GM19328 (cell line): ENCODE measurements at regions not wholly inside any gene's neighbourhood (a gene's known extent, or its start where the extent isn't known, plus 50 kb on each side); places are given as distances from the start of the nearest gene placed in this dataset.

ENCODE experiments used
- ATAC-seq: cut with Tn5 transposase; IDR thresholded peaks from one replicate; pipeline ENCODE4 v1.9.1; 2021; ENCODE audit warnings: mild to moderate bottlenecking, moderate library complexity; ENCODE audit not compliant: unreplicated experiment

GRCh38 chr9:109830545-109830944, 50.5 kb downstream of the PALM2AKAP2 start:
- ATAC-seq: no peak

DNA sequence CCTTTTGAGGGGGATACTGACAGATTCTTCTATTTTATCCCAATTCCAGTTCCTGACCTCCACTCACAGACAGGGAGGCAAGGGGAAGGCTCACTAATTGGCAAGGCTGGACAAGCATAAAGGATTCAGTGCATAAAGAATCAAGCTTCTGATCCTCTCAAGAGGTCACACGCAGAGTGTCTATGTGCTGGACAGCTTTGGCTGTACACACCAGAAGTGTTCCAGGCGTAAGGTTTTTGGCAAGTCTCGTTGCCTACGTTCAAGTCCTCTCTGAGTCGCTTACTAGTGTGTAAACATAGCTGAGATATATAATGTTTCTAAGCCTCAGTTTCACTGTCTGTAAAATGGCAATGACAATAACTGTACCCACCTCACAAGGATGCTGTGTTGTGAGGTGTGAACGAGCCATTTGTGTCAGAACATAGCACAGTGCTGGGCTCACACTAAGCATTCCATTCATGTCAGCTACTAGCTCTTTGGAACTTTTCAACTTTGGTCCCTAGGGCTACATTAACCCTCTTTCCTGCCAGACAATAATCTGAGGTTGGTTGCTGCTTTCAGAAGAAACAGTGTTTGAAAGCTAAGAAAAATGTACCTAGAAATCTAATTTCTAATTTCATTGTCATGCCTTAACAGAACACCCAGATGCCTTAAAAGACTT, 52.1 kb downstream of the PALM2AKAP2 start:
- no peak for ATAC-seq

- no peak for ATAC-seq
Measured at GRCh38 chr9:109834855-109835254, 54.9 kb downstream of the PALM2AKAP2 start.

- ATAC-seq: no peak
Measured at GRCh38 chr9:109843641-109844040, 63.6 kb downstream of the PALM2AKAP2 start.

DNA sequence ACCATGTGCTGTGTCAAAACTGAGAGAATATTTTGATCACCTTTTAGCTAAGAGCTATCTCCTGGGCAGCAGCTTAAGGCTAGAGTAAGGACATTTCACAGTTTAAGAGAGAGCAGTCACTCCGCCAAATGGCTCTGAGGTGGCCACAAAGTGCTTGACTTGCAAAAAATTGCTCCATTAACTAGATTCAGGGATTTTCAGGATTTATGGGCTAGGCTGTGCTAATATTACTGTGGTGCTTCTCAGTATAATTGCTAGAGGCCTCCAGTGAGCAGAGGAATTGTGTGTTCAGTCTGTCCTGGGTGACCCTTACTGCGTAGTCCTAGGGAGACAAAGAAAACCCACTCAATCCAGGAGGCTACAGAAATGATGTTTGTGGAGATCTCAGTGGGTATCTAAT, 65.2 kb downstream of the PALM2AKAP2 start:
- ATAC-seq: no peak

DNA sequence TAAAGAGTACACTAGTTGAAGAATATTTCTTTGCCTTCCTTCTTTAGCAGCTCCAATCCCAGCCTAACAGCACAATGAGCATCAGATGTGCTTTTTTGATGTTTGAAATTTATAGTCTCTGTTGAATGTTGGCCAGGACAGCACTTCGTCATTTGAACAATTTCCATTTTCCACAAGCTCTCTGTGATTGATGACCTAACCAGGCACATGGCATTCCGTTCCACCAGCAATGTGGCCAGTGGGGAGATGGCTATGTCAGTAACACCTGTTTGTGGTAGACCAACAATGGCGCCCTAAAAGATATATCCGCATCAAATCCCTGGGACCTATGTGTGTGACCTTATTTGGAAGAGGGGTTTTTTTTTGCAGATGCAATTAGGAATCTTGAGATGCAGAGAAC, 66.8 kb downstream of the PALM2AKAP2 start:
- ATAC-seq: no peak

- ATAC-seq: no peak
Measured at GRCh38 chr9:109852556-109852955, 72.6 kb downstream of the PALM2AKAP2 start.

DNA sequence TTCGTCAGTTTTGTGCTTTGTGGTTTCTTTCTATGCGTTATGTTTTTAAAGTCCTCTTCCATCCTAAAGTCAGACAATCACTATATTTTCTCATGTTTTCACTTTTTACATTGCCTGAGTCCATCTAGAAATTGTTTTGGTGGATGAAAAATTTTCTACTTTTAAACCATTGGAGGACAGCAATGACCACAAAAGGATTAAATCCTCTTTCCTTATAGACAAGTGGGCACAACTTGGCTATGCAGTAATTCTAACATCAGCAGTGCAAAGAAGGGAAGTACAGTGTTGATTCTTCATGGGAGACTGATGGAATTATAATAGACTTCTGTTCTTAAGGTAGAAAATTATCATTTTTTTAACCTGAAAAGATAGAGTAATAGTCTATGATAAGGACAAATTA, 75.5 kb downstream of the PALM2AKAP2 start:
- no peak for ATAC-seq

- ATAC-seq: no peak
Measured at GRCh38 chr9:109856785-109857184, 76.8 kb downstream of the PALM2AKAP2 start.

DNA sequence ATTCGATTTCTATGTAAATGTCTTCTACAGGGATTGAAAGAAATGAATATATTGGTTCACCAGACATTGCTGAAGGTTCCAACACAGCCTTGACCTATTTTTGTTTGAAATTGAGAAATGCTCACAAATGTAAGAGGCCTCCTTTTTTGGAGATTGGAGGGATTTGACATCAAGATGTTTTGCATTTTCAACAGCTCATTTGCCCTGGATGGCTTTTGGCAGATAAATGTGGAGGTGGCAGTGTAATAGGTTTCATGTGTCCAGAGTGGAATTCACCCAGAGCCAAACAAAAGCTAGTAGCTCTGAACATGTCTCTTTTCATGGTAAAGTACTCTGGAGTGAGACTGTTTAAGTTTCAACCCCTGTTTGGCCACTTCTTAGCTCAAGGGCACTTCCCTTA, 77.3 kb downstream of the PALM2AKAP2 start:
- ATAC-seq: no peak

GRCh38 chr9:109859447-109859846, 79.4 kb downstream of the PALM2AKAP2 start:
- ATAC-seq: no peak

- no peak for ATAC-seq
Measured at GRCh38 chr9:109860521-109860920, 80.5 kb downstream of the PALM2AKAP2 start.

GRCh38 chr9:109861499-109861898, 81.5 kb downstream of the PALM2AKAP2 start:
- no peak for ATAC-seq

- ATAC-seq: no peak
Measured at GRCh38 chr9:109861918-109862317, 81.9 kb downstream of the PALM2AKAP2 start.

- no peak for ATAC-seq
Measured at GRCh38 chr9:109862452-109862851, 82.5 kb downstream of the PALM2AKAP2 start.

DNA sequence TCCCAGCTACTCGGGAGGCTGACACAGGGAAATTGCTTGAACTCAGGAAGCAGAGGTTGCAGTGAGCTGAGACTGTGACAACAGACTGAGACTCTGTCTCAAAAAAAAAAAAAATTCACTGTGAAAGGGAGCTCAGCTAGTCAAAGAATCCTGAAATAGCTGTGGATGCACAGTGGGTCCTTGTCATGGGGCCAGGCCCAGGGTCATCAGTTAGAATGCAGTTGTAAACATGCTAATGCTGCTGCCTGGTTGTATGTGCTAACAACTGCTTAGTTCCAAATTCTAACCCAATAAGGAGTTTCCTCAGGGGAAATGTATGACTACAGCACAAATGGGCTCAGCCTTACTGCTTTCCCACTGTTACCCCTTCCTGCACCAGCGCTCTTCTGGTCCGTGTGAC, 84.0 kb downstream of the PALM2AKAP2 start:
- ATAC-seq: no peak

GRCh38 chr9:109865521-109865920, 85.5 kb downstream of the PALM2AKAP2 start:
- ATAC-seq: no peak

- no peak for ATAC-seq
Measured at GRCh38 chr9:109868207-109868606, 88.2 kb downstream of the PALM2AKAP2 start.

DNA sequence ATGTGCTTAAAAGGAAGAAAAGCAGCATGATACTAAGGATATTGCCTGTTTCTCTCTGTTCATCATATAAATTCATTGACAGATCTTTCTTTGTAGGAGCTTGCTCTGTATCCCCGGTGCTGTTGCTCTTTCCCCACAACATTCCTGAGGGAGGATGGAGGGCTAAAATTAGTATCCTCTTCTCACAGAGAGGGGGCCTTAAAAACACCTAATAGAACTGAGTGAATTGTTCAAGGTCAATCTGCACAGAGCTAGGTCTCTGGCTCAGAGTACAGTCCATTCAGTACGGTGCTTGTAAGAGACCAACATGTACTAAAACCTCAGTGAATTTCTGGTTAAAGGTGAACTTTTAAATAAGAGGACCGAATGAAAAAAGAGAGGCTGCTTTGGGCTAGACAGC, 88.7 kb downstream of the PALM2AKAP2 start:
- ATAC-seq: no peak

DNA sequence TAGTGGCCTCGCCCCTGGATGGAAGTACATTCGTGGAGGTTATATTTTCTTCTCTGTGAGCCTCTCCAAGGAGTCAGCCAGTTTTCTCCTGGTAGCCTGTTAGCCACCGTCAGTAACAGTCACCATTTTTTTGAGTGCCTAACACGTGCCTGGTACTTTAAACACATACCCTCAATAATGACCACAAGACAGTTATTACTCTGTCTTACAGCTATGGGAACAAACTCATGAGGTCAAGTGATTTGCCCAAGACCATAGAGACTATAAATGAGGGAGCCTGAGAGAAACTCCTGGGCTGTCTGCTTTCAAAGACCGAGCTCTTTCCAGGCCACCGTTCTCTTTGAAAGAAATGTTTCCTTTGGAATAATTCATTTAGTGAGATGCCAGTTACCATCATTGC, 90.4 kb downstream of the PALM2AKAP2 start:
- ATAC-seq: no peak

GRCh38 chr9:109872901-109873300, 92.9 kb downstream of the PALM2AKAP2 start:
- ATAC-seq: no peak

GRCh38 chr9:109875495-109876129, 95.6 kb downstream of the PALM2AKAP2 start:
- ATAC-seq: no peak
